HG03108 (cell line): ENCODE measurements at regions not wholly inside any gene's neighbourhood (a gene's known extent, or its start where the extent isn't known, plus 50 kb on each side); places are given as distances from the start of the nearest gene placed in this dataset.
"Not testable (repeated sequence)": the region's sequence is repeated elsewhere in the genome, so short reads cannot be mapped to it uniquely, and the experiment has no call there.

Experiments used
- ATAC-seq: cut with Tn5 transposase; IDR thresholded peaks from one replicate; pipeline ENCODE4 v1.9.1; 2021; ENCODE audit warnings: moderate library complexity; ENCODE audit not compliant: unreplicated experiment

- ATAC-seq = not testable (repeated sequence)
These were observed 1065.1 kb downstream of the RPIA start for GRCh38 chr2:89756616-89757015.

GRCh38 chr2:89758332-89759026, 1067.0 kb downstream of the RPIA start:
- not testable (repeated sequence) for ATAC-seq

GRCh38 chr2:89760762-89761161, 1069.3 kb downstream of the RPIA start:
- not testable (repeated sequence) for ATAC-seq

- ATAC-seq = not testable (repeated sequence)
These were observed 1069.7 kb downstream of the RPIA start for GRCh38 chr2:89761171-89761570.

- ATAC-seq = not testable (repeated sequence)
These were observed 1070.4 kb downstream of the RPIA start for GRCh38 chr2:89761863-89762262.

GRCh38 chr2:89762461-89763253, 1071.2 kb downstream of the RPIA start:
- not testable (repeated sequence) for ATAC-seq

- ATAC-seq = no peak
These were observed 1071.7 kb downstream of the RPIA start for GRCh38 chr2:89763254-89763580.

GRCh38 chr2:89763581-89764485, 1072.4 kb downstream of the RPIA start:
- ATAC-seq = no peak

- ATAC-seq = not testable (repeated sequence)
These were observed 1073.3 kb downstream of the RPIA start for GRCh38 chr2:89764571-89765360.

GRCh38 chr2:89765361-89765718, 1073.9 kb downstream of the RPIA start:
- ATAC-seq = not testable (repeated sequence)

- not testable (repeated sequence) for ATAC-seq
These were observed 1074.9 kb downstream of the RPIA start for GRCh38 chr2:89766141-89766990.

- not testable (repeated sequence) for ATAC-seq
These were observed 1075.6 kb downstream of the RPIA start for GRCh38 chr2:89767058-89767457.

- no peak for ATAC-seq
These were observed 1076.3 kb downstream of the RPIA start for GRCh38 chr2:89767572-89768435.

- no peak for ATAC-seq
These were observed 1084.4 kb downstream of the RPIA start for GRCh38 chr2:89775885-89776284.

GRCh38 chr2:89780318-89780717, 1088.8 kb downstream of the RPIA start:
- no peak for ATAC-seq

- no peak for ATAC-seq
These were observed 1090.5 kb downstream of the RPIA start for GRCh38 chr2:89781962-89782361.

- no peak for ATAC-seq
These were observed 1093.5 kb downstream of the RPIA start for GRCh38 chr2:89784960-89785359.

- ATAC-seq = not testable (repeated sequence)
These were observed 1094.1 kb downstream of the RPIA start for GRCh38 chr2:89785528-89785927.

GRCh38 chr2:89786642-89787041, 1095.2 kb downstream of the RPIA start:
- not testable (repeated sequence) for ATAC-seq
